ENCODE measurements at regions not wholly inside any gene's neighbourhood (a gene's known extent, or its start where the extent isn't known, plus 50 kb on each side); places are given as distances from the start of the nearest gene placed in this dataset.

- DNase-seq: no peak
Observed at GRCh38 chr10:94194256-94194655, 168.5 kb downstream of the NOC3L start.

GRCh38 chr10:94197241-94197640 lies 165.5 kb downstream of the NOC3L start:
- DNase-seq: no peak

GRCh38 chr10:94198324-94198723 lies 164.4 kb downstream of the NOC3L start:
- no peak for DNase-seq

GRCh38 chr10:94199565-94199964 lies 163.2 kb downstream of the NOC3L start:
- DNase-seq: no peak

- no peak for DNase-seq
Observed at GRCh38 chr10:94200146-94200837, 162.4 kb downstream of the NOC3L start.

GRCh38 chr10:94205396-94205831 lies 157.3 kb downstream of the NOC3L start:
- DNase-seq: no peak

- DNase-seq: no peak
Observed at GRCh38 chr10:94206176-94206575, 156.6 kb downstream of the NOC3L start.

- DNase-seq: no peak
Observed at GRCh38 chr10:94208315-94208714, 154.4 kb downstream of the NOC3L start.

- no peak for DNase-seq
Observed at GRCh38 chr10:94210440-94211168, 152.1 kb downstream of the NOC3L start.

GRCh38 chr10:94211169-94211510 lies 151.6 kb downstream of the NOC3L start:
- no peak for DNase-seq

GRCh38 chr10:94213001-94213530 lies 149.7 kb downstream of the NOC3L start:
- no peak for DNase-seq

- no peak for DNase-seq
Observed at GRCh38 chr10:94213980-94214379, 148.8 kb downstream of the NOC3L start.

- no peak for DNase-seq
Observed at GRCh38 chr10:94214481-94214893, 148.3 kb downstream of the NOC3L start.

GRCh38 chr10:94216201-94216600 lies 146.5 kb downstream of the NOC3L start:
- no peak for DNase-seq

GRCh38 chr10:94217411-94217810 lies 145.3 kb downstream of the NOC3L start:
- DNase-seq: no peak

GRCh38 chr10:94218493-94219183 lies 144.1 kb downstream of the NOC3L start:
- no peak for DNase-seq

GRCh38 chr10:94219829-94220228 lies 142.9 kb downstream of the NOC3L start:
- no peak for DNase-seq

GRCh38 chr10:94220717-94221116 lies 142.0 kb downstream of the NOC3L start:
- DNase-seq: no peak

- DNase-seq: no peak
Observed at GRCh38 chr10:94223702-94224370, 138.9 kb downstream of the NOC3L start.

- DNase-seq: no peak
Observed at GRCh38 chr10:94224656-94225055, 138.1 kb downstream of the NOC3L start.

GRCh38 chr10:94225589-94225988 lies 137.2 kb downstream of the NOC3L start:
- DNase-seq: no peak

- DNase-seq: no peak
Observed at GRCh38 chr10:94230134-94230785, 132.5 kb downstream of the NOC3L start.
